H1 (cell line): ENCODE measurements at regions not wholly inside any gene's neighbourhood (a gene's known extent, or its start where the extent isn't known, plus 50 kb on each side); places are given as distances from the start of the nearest gene placed in this dataset.

Source experiments
- CTCF ChIA-PET: fragments of 300-600 bp; sonication (Branson Sonifier 250); formaldehyde crosslinking; loops from one replicate; lab custom pipeline; 2021; ENCODE audit not compliant: partially characterized antibody; lab: Charles Lee
- POLR2A ChIA-PET: fragments of 300-600 bp; sonication (Branson Sonifier 250); formaldehyde crosslinking; loops from one replicate; lab custom pipeline; 2021; ENCODE audit warnings: inconsistent platforms; ENCODE audit not compliant: partially characterized antibody; lab: Charles Lee
- DNase-seq, 2 experiments: peaks; one replicate each; pipeline versions ENCODE4 v3.0.0 to v3.0.0-alpha.2; 2010 to 2022; ENCODE audit warnings: low spot score in 2 of 2, low read depth in 1 of 2, mixed read lengths in 1 of 2
- FAIRE-seq: peaks from 2 replicates; lab custom pipeline; 2011; peaks lifted over from hg19 to GRCh38; lab: Jason Lieb, UNC
- H2AFZ ChIP-seq: 2 replicates; pipeline ENCODE4 v1.8.1; 2012; ENCODE audit warnings: low read length, inconsistent platforms
- H2AK5ac ChIP-seq: 2 replicates; pipeline ENCODE4 v1.6.1; 2013; ENCODE audit warnings: low read depth, low read length
- H2BK120ac ChIP-seq: replicated peaks from 2 replicates; pipeline ENCODE3; 2013; ENCODE audit warnings: low read depth, low read length, inconsistent platforms
- H2BK12ac ChIP-seq: 2 replicates; pipeline ENCODE4 v1.6.1; 2013; ENCODE audit warnings: low read depth, low read length
- H2BK15ac ChIP-seq: 2 replicates; pipeline ENCODE4 v1.6.1; 2013; ENCODE audit warnings: low read length
- H2BK20ac ChIP-seq: 2 replicates; pipeline ENCODE4 v1.6.1; 2013; ENCODE audit warnings: low read length
- H2BK5ac ChIP-seq: 2 replicates; pipeline ENCODE4 v1.6.1; 2013; ENCODE audit warnings: low read depth, low read length
- H3K14ac ChIP-seq: 2 replicates; pipeline ENCODE4 v1.6.1; 2013; ENCODE audit warnings: inconsistent platforms; ENCODE audit not compliant: insufficient read length
- H3K18ac ChIP-seq: 2 replicates; pipeline ENCODE4 v1.6.1; 2013; ENCODE audit warnings: low read length; ENCODE audit errors: extremely low read depth
- H3K23ac ChIP-seq: 2 replicates; pipeline ENCODE4 v1.6.1; 2013; ENCODE audit warnings: inconsistent platforms; ENCODE audit not compliant: insufficient read length
- H3K23me2 ChIP-seq: 2 replicates; pipeline ENCODE4 v1.6.1; 2013; ENCODE audit warnings: low read depth, low read length
- H3K27ac ChIP-seq: 2 replicates; pipeline ENCODE4 v1.6.1; 2011; ENCODE audit warnings: low read depth, low read length, inconsistent platforms
- H3K27me3 ChIP-seq, 4 experiments: replicated peaks in 1 of 4; 1 replicate in 1 of 4; 2 replicates in 3 of 4; pipeline versions ENCODE4 v1.6.1 to v1.8.1; 2011 to 2013; ENCODE audit warnings: low read length in 3 of 4, mild to moderate bottlenecking in 3 of 4, inconsistent platforms in 2 of 4, mixed read lengths in 2 of 4, moderate library complexity in 1 of 4; ENCODE audit not compliant: control insufficient read depth in 3 of 4, insufficient read depth in 3 of 4; ENCODE audit errors: extremely low read depth in 1 of 4
- H3K36me3 ChIP-seq, 4 experiments: 2 replicates each; pipeline versions ENCODE4 v1.6.1 to v1.8.1; 2011 to 2013; ENCODE audit warnings: mild to moderate bottlenecking in 4 of 4, low read length in 3 of 4, moderate library complexity in 2 of 4, control low read depth in 1 of 4, inconsistent platforms in 1 of 4; ENCODE audit not compliant: insufficient read depth in 4 of 4, control insufficient read depth in 2 of 4
- H3K4ac ChIP-seq: replicated peaks from 2 replicates; pipeline ENCODE3; 2013; ENCODE audit warnings: low read length, low read depth, mixed read lengths, inconsistent platforms; ENCODE audit not compliant: insufficient read length
- H3K4me1 ChIP-seq, 4 experiments: replicated peaks in 1 of 4; 1 replicate in 1 of 4; 2 replicates in 3 of 4; pipeline versions ENCODE4 v1.6.1 to v1.8.1; 2011 to 2013; ENCODE audit warnings: low read length in 3 of 4, inconsistent platforms in 2 of 4, mixed read lengths in 1 of 4; ENCODE audit not compliant: insufficient read depth in 4 of 4, control insufficient read depth in 3 of 4
- H3K4me2 ChIP-seq, 2 experiments: 2 replicates each; pipeline versions ENCODE4 v1.6.1 to v1.8.1; 2011 to 2013; ENCODE audit warnings: low read depth in 2 of 2, low read length in 2 of 2, control low read depth in 1 of 2, inconsistent platforms in 1 of 2, mild to moderate bottlenecking in 1 of 2; ENCODE audit not compliant: insufficient read depth in 1 of 2
- H3K4me3 ChIP-seq, 4 experiments: fragments of 200-600, 300-600 bp in 1 of 4; sonication (generic), shearing (Covaris generic), sonication (Bioruptor Twin) in 1 of 4; 2 replicates each; pipeline versions ENCODE4 v1.5.1 to v1.8.1; 2011 to 2016; ENCODE audit warnings: low read length in 4 of 4, low read depth in 3 of 4, control low read depth in 2 of 4, inconsistent platforms in 2 of 4, mild to moderate bottlenecking in 2 of 4, mixed read lengths in 1 of 4, moderate library complexity in 1 of 4; ENCODE audit not compliant: insufficient read depth in 2 of 4; ENCODE audit errors: extremely low read depth in 1 of 4
- H3K56ac ChIP-seq: replicated peaks from 2 replicates; pipeline ENCODE3; 2013; ENCODE audit warnings: low read depth, mild to moderate bottlenecking, mixed read lengths, low read length, inconsistent platforms; ENCODE audit not compliant: insufficient read length
- H3K79me1 ChIP-seq: 2 replicates; pipeline ENCODE4 v1.6.1; 2013; ENCODE audit warnings: low read depth, low read length, control low read depth
- H3K79me2 ChIP-seq, 2 experiments: 2 replicates each; pipeline versions ENCODE4 v1.6.1 to v1.8.1; 2012 to 2013; ENCODE audit warnings: low read length in 2 of 2, mild to moderate bottlenecking in 2 of 2, inconsistent platforms in 1 of 2; ENCODE audit not compliant: insufficient read depth in 2 of 2, control insufficient read depth in 1 of 2
- H3K9ac ChIP-seq, 4 experiments: replicated peaks in 1 of 4; 1 replicate in 1 of 4; 2 replicates in 3 of 4; pipeline versions ENCODE4 v1.6.1 to v1.8.1; 2011 to 2013; ENCODE audit warnings: low read depth in 3 of 4, low read length in 3 of 4, control low read depth in 2 of 4, mild to moderate bottlenecking in 2 of 4, moderate library complexity in 2 of 4, inconsistent platforms in 1 of 4; ENCODE audit errors: extremely low read depth in 1 of 4
- H3K9me3 ChIP-seq, 2 experiments: 2 replicates each; pipeline versions ENCODE4 v1.6.1 to v1.8.1; 2012 to 2013; ENCODE audit warnings: mild to moderate bottlenecking in 2 of 2, moderate library complexity in 2 of 2, control low read depth in 1 of 2, inconsistent platforms in 1 of 2, low read depth in 1 of 2, low read length in 1 of 2, mixed read lengths in 1 of 2; ENCODE audit not compliant: insufficient read depth in 2 of 2
- H4K20me1 ChIP-seq, 2 experiments: replicated peaks in 1 of 2; 2 replicates each; pipeline versions ENCODE3 to v1.8.1; 2011 to 2013; ENCODE audit warnings: inconsistent platforms in 2 of 2, low read length in 2 of 2, mild to moderate bottlenecking in 1 of 2; ENCODE audit not compliant: insufficient read depth in 2 of 2, control insufficient read depth in 1 of 2
- H4K5ac ChIP-seq: 2 replicates; pipeline ENCODE4 v1.6.1; 2013; ENCODE audit warnings: low read length, low read depth, mixed read lengths, inconsistent platforms; ENCODE audit not compliant: insufficient read length
- H4K8ac ChIP-seq: 2 replicates; pipeline ENCODE4 v1.8.0; 2013; ENCODE audit warnings: mild to moderate bottlenecking, moderate library complexity, low read length, inconsistent platforms; ENCODE audit not compliant: insufficient read depth; ENCODE audit errors: extremely low read depth
- H4K91ac ChIP-seq: replicated peaks from 2 replicates; pipeline ENCODE3; 2013; ENCODE audit warnings: low read length, mixed read lengths, inconsistent platforms; ENCODE audit not compliant: insufficient read length
- EGR1 ChIP-seq: IDR thresholded peaks from 2 replicates; pipeline ENCODE4 v1.6.1; 2011; ENCODE audit warnings: low read depth, low read length, borderline replicate concordance
- RNF2 ChIP-seq: fragments of 200-900, 300-1000 bp; sonication (generic); IDR thresholded peaks from 2 replicates; pipeline ENCODE4 v1.7.1; 2016; ENCODE audit warnings: borderline replicate concordance, low read depth, mild to moderate bottlenecking, antibody characterized with exemption, low read length; ENCODE audit not compliant: poor library complexity, severe bottlenecking; ENCODE audit errors: missing control alignments
- RXRA ChIP-seq: IDR thresholded peaks from 2 replicates; pipeline ENCODE4 v1.6.1; 2011; ENCODE audit warnings: low read depth, mild to moderate bottlenecking, low read length, moderate library complexity; ENCODE audit not compliant: insufficient read depth
- SP1 ChIP-seq: IDR thresholded peaks from 2 replicates; pipeline ENCODE4 v1.6.1; 2011; ENCODE audit warnings: low read depth, low read length
- ZNF274 ChIP-seq: IDR thresholded peaks from 2 replicates; pipeline ENCODE4 v1.7.0; 2012; ENCODE audit warnings: low read length, borderline replicate concordance; ENCODE audit errors: extremely low read depth
- WGBS, 2 experiments: shearing (Covaris generic) in 1 of 2; methylation state at CpG; one replicate each; pipeline versions ENCODE4 v1.1.6 to v1.1.7; 2013 to 2015; ENCODE audit warnings: low lambda C conversion rate in 2 of 2, mixed read lengths in 2 of 2, inconsistent platforms in 1 of 2, low coverage in 1 of 2, missing lambda C conversion rate in 1 of 2; ENCODE audit not compliant: insufficient replicate concordance in 2 of 2, insufficient coverage in 1 of 2, insufficient read length in 1 of 2; ENCODE audit errors: extremely low coverage in 1 of 2, missing lambda C conversion rate in 1 of 2; 5-methylcytosine and 5-hydroxymethylcytosine counted together

GRCh38 chr5:23614422-23614821 lies 107.0 kb downstream of the PRDM9 start:
- TF ChIP-seq RNF2 (no peak), EGR1 (no peak), ZNF274 (no peak), SP1 (no peak), RXRA (no peak)
- 100% methylated on average over 1 of the region's 1 CpG; no CpG with 5 or more reads in 1 of the 2 experiments for WGBS, 2 experiments
- H4K8ac ChIP-seq, result no peak overlapping the region
- H2BK12ac ChIP-seq, result no peak overlapping the region
- no peak overlapping the region for H2BK120ac ChIP-seq
- H3K79me1 ChIP-seq, result no peaks in the 10 kb centered on the region
- H3K27ac ChIP-seq, result no peak overlapping the region
- H4K5ac ChIP-seq, result no peak overlapping the region
- H3K79me2 ChIP-seq, result no peaks in the 10 kb centered on the region
- no peaks in the 10 kb centered on the region for H3K4me1 ChIP-seq
- no peak overlapping the region for H3K4me2 ChIP-seq
- ChIA-PET POLR2A (no interaction called here), CTCF (interaction anchor here (0.7 kb wide), 1 partner anchor 297 kb away, joined by 3 read pairs; no protein-coding TSS in a partner anchor)
- H3K9ac ChIP-seq, result no peak overlapping the region
- no peak overlapping the region for H2BK5ac ChIP-seq
- no peaks in the 10 kb centered on the region; a peak in 2 of 8 replicates for H3K36me3 ChIP-seq
- H2AFZ ChIP-seq, result no peak overlapping the region
- no peak overlapping the region for H3K56ac ChIP-seq
- no peak overlapping the region for H4K91ac ChIP-seq
- H3K27me3 ChIP-seq, result no peaks in the 10 kb centered on the region
- no peak for DNase-seq
- no peak overlapping the region for H3K14ac ChIP-seq
- H3K4ac ChIP-seq, result no peak overlapping the region
- no peak overlapping the region for H2BK15ac ChIP-seq
- no peaks in the 10 kb centered on the region for H4K20me1 ChIP-seq
- H3K9me3 ChIP-seq, result peaks cover 13 to 16% of the 10 kb centered on the region in 2 experiments; a peak in 3 of 4 replicates
- no peak overlapping the region for H3K18ac ChIP-seq
- H3K23ac ChIP-seq, result no peak overlapping the region
- no peak overlapping the region for H2AK5ac ChIP-seq
- H2BK20ac ChIP-seq, result no peak overlapping the region
- no peaks in the 10 kb centered on the region for H3K23me2 ChIP-seq
- H3K4me3 ChIP-seq, result no peak overlapping the region
- FAIRE-seq, result no peak
